ENCODE measurements at regions not wholly inside any gene's neighbourhood (a gene's known extent, or its start where the extent isn't known, plus 50 kb on each side); places are given as distances from the start of the nearest gene placed in this dataset.

GRCh38 chr5:77832938-77833337 is 56.8 kb upstream of the TBCA start:
- intact Hi-C loops (cut with micrococcal nuclease) = no loop called here
- no peak for TF ChIP-seq CTCF (IDR thresholded peaks at IDR 0.05)
- no peaks in the 10 kb centered on the region for H3K4me1 Mint-ChIP-seq
- Histone ChIP-seq H3K9me3 (ENCODE audit: control insufficient read depth, insufficient read depth, low read length) (no peaks in the 10 kb centered on the region), H3K4me3 (ENCODE audit: low read length) (no peak overlapping the region), H3K27ac (ENCODE audit: low read length) (no peak overlapping the region), H3K27me3 (ENCODE audit: control insufficient read depth, insufficient read depth, low read length) (peaks cover 6% of the 10 kb centered on the region), H3K36me3 (ENCODE audit: control insufficient read depth, insufficient read depth, low read length) (no peaks in the 10 kb centered on the region), H3K4me1 (ENCODE audit: control insufficient read depth, insufficient read depth, low read length) (no peaks in the 10 kb centered on the region)
- H3K4me3 Mint-ChIP-seq = no peak overlapping the region
- DNase-seq = no peak
- ATAC-seq = no peak
- no peak overlapping the region for H3K27ac Mint-ChIP-seq
- WGBS (ENCODE audit: insufficient coverage) = 100% methylated on average over 2 of the region's 3 CpGs
- no peaks in the 10 kb centered on the region for H3K9me3 Mint-ChIP-seq
- H3K27me3 Mint-ChIP-seq (ENCODE audit: low read depth in 2 of 2) = peaks cover 26 to 54% of the 10 kb centered on the region in 2 donors
- H3K36me3 Mint-ChIP-seq = no peaks in the 10 kb centered on the region

GRCh38 chr5:77832166-77832770 is 56.1 kb upstream of the TBCA start:
- Mint-ChIP-seq H3K9me3 (no peaks in the 10 kb centered on the region), H3K4me1 (no peaks in the 10 kb centered on the region), H3K27me3 (ENCODE audit: low read depth in 2 of 2) (peaks cover 29 to 52% of the 10 kb centered on the region in 2 donors), H3K27ac (no peak overlapping the region), H3K4me3 (no peak overlapping the region), H3K36me3 (no peaks in the 10 kb centered on the region)
- H3K27me3 ChIP-seq (ENCODE audit: control insufficient read depth, insufficient read depth, low read length) = peaks cover 6% of the 10 kb centered on the region
- no peak overlapping the region for H3K27ac ChIP-seq (ENCODE audit: low read length)
- H3K36me3 ChIP-seq (ENCODE audit: control insufficient read depth, insufficient read depth, low read length) = no peaks in the 10 kb centered on the region
- H3K4me1 ChIP-seq (ENCODE audit: control insufficient read depth, insufficient read depth, low read length) = no peaks in the 10 kb centered on the region
- WGBS (ENCODE audit: insufficient coverage) = 81% methylated on average over 4 of the region's 5 CpGs
- H3K9me3 ChIP-seq (ENCODE audit: control insufficient read depth, insufficient read depth, low read length) = no peaks in the 10 kb centered on the region
- H3K4me3 ChIP-seq (ENCODE audit: low read length) = no peak overlapping the region
- DNase-seq = no peak
- ATAC-seq = no peak
- intact Hi-C loops (cut with micrococcal nuclease) = no loop called here
- no peak for TF ChIP-seq CTCF (IDR thresholded peaks at IDR 0.05)

- Mint-ChIP-seq H3K9me3 (no peaks in the 10 kb centered on the region), H3K27me3 (ENCODE audit: low read depth in 2 of 2) (peaks cover 31 to 60% of the 10 kb centered on the region in 2 donors), H3K4me3 (no peak overlapping the region), H3K27ac (no peak overlapping the region), H3K36me3 (no peaks in the 10 kb centered on the region), H3K4me1 (no peaks in the 10 kb centered on the region)
- 80% methylated on average over 1 of the region's 3 CpGs for whole genome bisulfite sequencing (ENCODE audit: insufficient coverage)
- TF ChIP-seq CTCF (IDR thresholded peaks at IDR 0.05) = no peak
- DNase-seq (no peak), ATAC-seq (no peak)
- Histone ChIP-seq H3K4me3 (ENCODE audit: low read length) (no peak overlapping the region), H3K36me3 (ENCODE audit: control insufficient read depth, insufficient read depth, low read length) (no peaks in the 10 kb centered on the region), H3K9me3 (ENCODE audit: control insufficient read depth, insufficient read depth, low read length) (no peaks in the 10 kb centered on the region), H3K27me3 (ENCODE audit: control insufficient read depth, insufficient read depth, low read length) (peaks cover 15% of the 10 kb centered on the region), H3K27ac (ENCODE audit: low read length) (no peak overlapping the region), H3K4me1 (ENCODE audit: control insufficient read depth, insufficient read depth, low read length) (no peaks in the 10 kb centered on the region)
- intact Hi-C loops (cut with micrococcal nuclease) = no loop called here
Observed at GRCh38 chr5:77828445-77828844, 52.3 kb upstream of the TBCA start.

Measured in natural killer cell (primary cell).